Keratinocyte (primary cell): ENCODE measurements at regions not wholly inside any gene's neighbourhood (a gene's known extent, or its start where the extent isn't known, plus 50 kb on each side); places are given as distances from the start of the nearest gene placed in this dataset.

Experiments
- EZH2 ChIP-seq: IDR thresholded peaks from one replicate; pipeline ENCODE4 v1.6.1; 2012; ENCODE audit warnings: inconsistent platforms, mild to moderate bottlenecking, low read length, moderate library complexity
- TF ChIP-seq, protein P1 (sequence below), 3 experiments: IDR thresholded peaks in 1 of 3; conservative IDR thresholded peaks in 1 of 3; optimal IDR thresholded peaks in 1 of 3; 2 replicates in 2 of 3; 3 replicates in 1 of 3; pipeline versions ENCODE3 to v1.5.1; 2011; ENCODE audit warnings: low read length in 3 of 3, mild to moderate bottlenecking in 3 of 3, moderate library complexity in 2 of 3, control low read depth in 1 of 3, inconsistent platforms in 1 of 3; ENCODE audit not compliant: insufficient read depth in 2 of 3; ENCODE audit errors: extremely low read depth in 1 of 3

DNA sequence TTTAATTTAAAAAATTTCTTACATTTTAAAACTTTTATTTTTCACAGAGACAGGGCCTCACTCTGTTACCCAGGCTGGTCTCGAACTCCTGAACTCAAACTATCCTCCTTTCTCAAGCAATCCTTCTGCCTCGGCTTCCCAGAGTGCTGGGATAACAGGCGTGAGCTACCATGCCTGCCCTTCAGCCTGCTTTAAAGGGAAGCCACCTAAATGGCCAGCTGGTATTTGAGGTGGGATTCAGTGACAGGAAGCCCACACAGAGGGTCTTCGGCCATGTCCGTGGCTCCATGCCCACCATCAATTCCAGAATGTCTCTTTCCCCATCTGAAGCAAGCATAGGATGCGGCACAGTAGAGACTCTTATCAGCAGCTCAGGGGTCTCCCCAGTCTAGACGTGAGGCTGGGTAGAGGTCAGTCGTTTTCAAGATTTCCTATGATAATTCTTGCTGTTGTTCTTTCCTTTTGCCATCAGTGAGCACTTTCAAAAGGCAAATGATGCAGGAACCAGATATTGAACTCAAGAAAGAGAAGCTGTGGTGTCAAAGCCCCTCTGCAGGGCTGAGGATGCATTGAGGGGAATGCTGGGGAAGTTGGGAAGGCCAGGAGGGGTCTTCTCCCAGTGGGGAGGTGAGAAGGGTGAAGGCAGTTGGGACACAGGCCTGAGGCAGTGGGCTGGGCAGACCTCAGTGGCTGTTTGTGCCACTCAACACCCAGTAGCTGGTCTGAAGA is 291.5 kb upstream of the IGFBP3 start:
- TF ChIP-seq, protein P1, sequence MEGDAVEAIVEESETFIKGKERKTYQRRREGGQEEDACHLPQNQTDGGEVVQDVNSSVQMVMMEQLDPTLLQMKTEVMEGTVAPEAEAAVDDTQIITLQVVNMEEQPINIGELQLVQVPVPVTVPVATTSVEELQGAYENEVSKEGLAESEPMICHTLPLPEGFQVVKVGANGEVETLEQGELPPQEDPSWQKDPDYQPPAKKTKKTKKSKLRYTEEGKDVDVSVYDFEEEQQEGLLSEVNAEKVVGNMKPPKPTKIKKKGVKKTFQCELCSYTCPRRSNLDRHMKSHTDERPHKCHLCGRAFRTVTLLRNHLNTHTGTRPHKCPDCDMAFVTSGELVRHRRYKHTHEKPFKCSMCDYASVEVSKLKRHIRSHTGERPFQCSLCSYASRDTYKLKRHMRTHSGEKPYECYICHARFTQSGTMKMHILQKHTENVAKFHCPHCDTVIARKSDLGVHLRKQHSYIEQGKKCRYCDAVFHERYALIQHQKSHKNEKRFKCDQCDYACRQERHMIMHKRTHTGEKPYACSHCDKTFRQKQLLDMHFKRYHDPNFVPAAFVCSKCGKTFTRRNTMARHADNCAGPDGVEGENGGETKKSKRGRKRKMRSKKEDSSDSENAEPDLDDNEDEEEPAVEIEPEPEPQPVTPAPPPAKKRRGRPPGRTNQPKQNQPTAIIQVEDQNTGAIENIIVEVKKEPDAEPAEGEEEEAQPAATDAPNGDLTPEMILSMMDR (optimal IDR thresholded peaks at IDR 0.05 in 1 of 3, IDR thresholded peaks at IDR 0.05 in 1 of 3, conservative IDR thresholded peaks at IDR 0.05 in 1 of 3; ENCODE audit: extremely low read depth in 1 of 3, insufficient read depth in 2 of 3, low read length in 3 of 3) = no peak
- no peak for TF ChIP-seq EZH2
